ENCODE measurements at regions not wholly inside any gene's neighbourhood (a gene's known extent, or its start where the extent isn't known, plus 50 kb on each side); places are given as distances from the start of the nearest gene placed in this dataset.

- no peak for TF ChIP-seq POLR2A (IDR thresholded peaks at IDR 0.05)
- TF ChIP-seq, protein P1, sequence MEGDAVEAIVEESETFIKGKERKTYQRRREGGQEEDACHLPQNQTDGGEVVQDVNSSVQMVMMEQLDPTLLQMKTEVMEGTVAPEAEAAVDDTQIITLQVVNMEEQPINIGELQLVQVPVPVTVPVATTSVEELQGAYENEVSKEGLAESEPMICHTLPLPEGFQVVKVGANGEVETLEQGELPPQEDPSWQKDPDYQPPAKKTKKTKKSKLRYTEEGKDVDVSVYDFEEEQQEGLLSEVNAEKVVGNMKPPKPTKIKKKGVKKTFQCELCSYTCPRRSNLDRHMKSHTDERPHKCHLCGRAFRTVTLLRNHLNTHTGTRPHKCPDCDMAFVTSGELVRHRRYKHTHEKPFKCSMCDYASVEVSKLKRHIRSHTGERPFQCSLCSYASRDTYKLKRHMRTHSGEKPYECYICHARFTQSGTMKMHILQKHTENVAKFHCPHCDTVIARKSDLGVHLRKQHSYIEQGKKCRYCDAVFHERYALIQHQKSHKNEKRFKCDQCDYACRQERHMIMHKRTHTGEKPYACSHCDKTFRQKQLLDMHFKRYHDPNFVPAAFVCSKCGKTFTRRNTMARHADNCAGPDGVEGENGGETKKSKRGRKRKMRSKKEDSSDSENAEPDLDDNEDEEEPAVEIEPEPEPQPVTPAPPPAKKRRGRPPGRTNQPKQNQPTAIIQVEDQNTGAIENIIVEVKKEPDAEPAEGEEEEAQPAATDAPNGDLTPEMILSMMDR (IDR thresholded peaks at IDR 0.05), result no peak
These were observed 364.6 kb upstream of the TBL1XR1 start for GRCh38 chr3:177561769-177562392.

Measured in adrenal gland (tissue), 5 donors.